GM12878 (cell line): ENCODE measurements at regions not wholly inside any gene's neighbourhood (a gene's known extent, or its start where the extent isn't known, plus 50 kb on each side); places are given as distances from the start of the nearest gene placed in this dataset.

Source experiments
- FOXK2 ChIP-seq: fragments of 450-650 bp; IDR thresholded peaks from 2 replicates; pipeline ENCODE4 v1.6.1; 2017; ENCODE audit warnings: mild to moderate bottlenecking, moderate library complexity
- HDAC6 ChIP-seq: fragments of 200-600 bp; sonication (generic); IDR thresholded peaks from one replicate; pipeline ENCODE4 v1.8.0; 2017; ENCODE audit warnings: antibody characterized with exemption; ENCODE audit not compliant: unreplicated experiment
- NFIC ChIP-seq: IDR thresholded peaks from 2 replicates; pipeline ENCODE4 v1.6.1; 2012; ENCODE audit warnings: low read depth, mild to moderate bottlenecking, inconsistent platforms, low read length, moderate library complexity
- POLR2A ChIP-seq: IDR thresholded peaks from 2 replicates; pipeline ENCODE4 v1.6.1; 2011; ENCODE audit warnings: low read depth, mild to moderate bottlenecking, low read length
- SIX5 ChIP-seq: IDR thresholded peaks from 2 replicates; pipeline ENCODE4 v1.6.1; 2011; ENCODE audit warnings: mild to moderate bottlenecking, low read depth, low read length, moderate library complexity; ENCODE audit not compliant: severe bottlenecking
- TCF12 ChIP-seq: IDR thresholded peaks from 2 replicates; pipeline ENCODE4 v1.6.1; 2011; ENCODE audit warnings: low read depth, mild to moderate bottlenecking, low read length
- ZNF274 ChIP-seq: IDR thresholded peaks from one replicate; pipeline ENCODE4 v1.8.0; 2011; ENCODE audit not compliant: insufficient read length, insufficient read depth
- TF ChIP-seq, protein P1 (sequence below): fragments of 450-650 bp; IDR thresholded peaks from 2 replicates; pipeline ENCODE4 v1.6.1; 2018; ENCODE audit warnings: mild to moderate bottlenecking, low read depth, moderate library complexity; ENCODE audit not compliant: partially characterized antibody
- TF ChIP-seq, protein P2 (sequence below): IDR thresholded peaks from 2 replicates; pipeline ENCODE4 v1.6.1; 2012; ENCODE audit warnings: low read depth, low read length, improper control_type of control experiment
- TF ChIP-seq, protein P3 (sequence below), 3 experiments: IDR thresholded peaks in 2 of 3; conservative IDR thresholded peaks in 1 of 3; 2 replicates each; pipeline ENCODE4 v1.5.1; 2011; ENCODE audit warnings: low read depth in 3 of 3, low read length in 3 of 3, mild to moderate bottlenecking in 3 of 3, control low read depth in 2 of 3, moderate library complexity in 2 of 3, inconsistent platforms in 1 of 3, mixed read lengths in 1 of 3; ENCODE audit not compliant: control insufficient read depth in 2 of 3, insufficient read depth in 1 of 3; ENCODE audit errors: extremely low read depth in 1 of 3
- TF ChIP-seq, protein P4 (sequence below): IDR thresholded peaks from 2 replicates; pipeline ENCODE4 v1.6.1; 2012; ENCODE audit warnings: low read depth, low read length, improper control_type of control experiment

DNA sequence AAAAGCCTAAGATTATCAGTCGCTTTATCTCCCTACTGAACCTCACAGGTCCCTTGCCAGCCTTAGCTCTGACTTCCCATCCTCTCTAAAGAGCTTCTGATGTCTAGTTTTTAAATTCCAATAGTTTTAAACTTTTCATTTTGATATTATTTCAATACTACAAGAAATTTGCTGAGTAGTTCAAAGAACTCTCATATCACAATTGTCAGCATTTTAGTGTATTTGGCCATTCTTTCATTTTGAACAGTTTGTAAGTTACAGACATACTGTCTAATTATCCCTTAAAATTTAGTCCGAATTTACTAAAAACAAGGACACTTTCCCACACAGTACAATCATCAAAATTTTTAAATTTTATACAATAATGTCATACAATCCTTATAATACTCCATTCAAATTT is 666.8 kb upstream of the SETBP1 start:
- TF ChIP-seq, protein P1, sequence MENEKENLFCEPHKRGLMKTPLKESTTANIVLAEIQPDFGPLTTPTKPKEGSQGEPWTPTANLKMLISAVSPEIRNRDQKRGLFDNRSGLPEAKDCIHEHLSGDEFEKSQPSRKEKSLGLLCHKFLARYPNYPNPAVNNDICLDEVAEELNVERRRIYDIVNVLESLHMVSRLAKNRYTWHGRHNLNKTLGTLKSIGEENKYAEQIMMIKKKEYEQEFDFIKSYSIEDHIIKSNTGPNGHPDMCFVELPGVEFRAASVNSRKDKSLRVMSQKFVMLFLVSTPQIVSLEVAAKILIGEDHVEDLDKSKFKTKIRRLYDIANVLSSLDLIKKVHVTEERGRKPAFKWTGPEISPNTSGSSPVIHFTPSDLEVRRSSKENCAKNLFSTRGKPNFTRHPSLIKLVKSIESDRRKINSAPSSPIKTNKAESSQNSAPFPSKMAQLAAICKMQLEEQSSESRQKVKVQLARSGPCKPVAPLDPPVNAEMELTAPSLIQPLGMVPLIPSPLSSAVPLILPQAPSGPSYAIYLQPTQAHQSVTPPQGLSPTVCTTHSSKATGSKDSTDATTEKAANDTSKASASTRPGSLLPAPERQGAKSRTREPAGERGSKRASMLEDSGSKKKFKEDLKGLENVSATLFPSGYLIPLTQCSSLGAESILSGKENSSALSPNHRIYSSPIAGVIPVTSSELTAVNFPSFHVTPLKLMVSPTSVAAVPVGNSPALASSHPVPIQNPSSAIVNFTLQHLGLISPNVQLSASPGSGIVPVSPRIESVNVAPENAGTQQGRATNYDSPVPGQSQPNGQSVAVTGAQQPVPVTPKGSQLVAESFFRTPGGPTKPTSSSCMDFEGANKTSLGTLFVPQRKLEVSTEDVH, result no peak
- TF ChIP-seq FOXK2, result no peak
- TF ChIP-seq HDAC6, result no peak
- TF ChIP-seq POLR2A, result no peak
- TF ChIP-seq, protein P2, sequence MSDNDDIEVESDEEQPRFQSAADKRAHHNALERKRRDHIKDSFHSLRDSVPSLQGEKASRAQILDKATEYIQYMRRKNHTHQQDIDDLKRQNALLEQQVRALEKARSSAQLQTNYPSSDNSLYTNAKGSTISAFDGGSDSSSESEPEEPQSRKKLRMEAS, result no peak
- TF ChIP-seq, protein P3, sequence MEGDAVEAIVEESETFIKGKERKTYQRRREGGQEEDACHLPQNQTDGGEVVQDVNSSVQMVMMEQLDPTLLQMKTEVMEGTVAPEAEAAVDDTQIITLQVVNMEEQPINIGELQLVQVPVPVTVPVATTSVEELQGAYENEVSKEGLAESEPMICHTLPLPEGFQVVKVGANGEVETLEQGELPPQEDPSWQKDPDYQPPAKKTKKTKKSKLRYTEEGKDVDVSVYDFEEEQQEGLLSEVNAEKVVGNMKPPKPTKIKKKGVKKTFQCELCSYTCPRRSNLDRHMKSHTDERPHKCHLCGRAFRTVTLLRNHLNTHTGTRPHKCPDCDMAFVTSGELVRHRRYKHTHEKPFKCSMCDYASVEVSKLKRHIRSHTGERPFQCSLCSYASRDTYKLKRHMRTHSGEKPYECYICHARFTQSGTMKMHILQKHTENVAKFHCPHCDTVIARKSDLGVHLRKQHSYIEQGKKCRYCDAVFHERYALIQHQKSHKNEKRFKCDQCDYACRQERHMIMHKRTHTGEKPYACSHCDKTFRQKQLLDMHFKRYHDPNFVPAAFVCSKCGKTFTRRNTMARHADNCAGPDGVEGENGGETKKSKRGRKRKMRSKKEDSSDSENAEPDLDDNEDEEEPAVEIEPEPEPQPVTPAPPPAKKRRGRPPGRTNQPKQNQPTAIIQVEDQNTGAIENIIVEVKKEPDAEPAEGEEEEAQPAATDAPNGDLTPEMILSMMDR (IDR thresholded peaks at IDR 0.05 in 2 of 3, conservative IDR thresholded peaks at IDR 0.05 in 1 of 3; ENCODE audit: control insufficient read depth in 2 of 3, extremely low read depth in 1 of 3, insufficient read depth in 1 of 3, low read depth in 3 of 3, low read length in 3 of 3), result no peak
- TF ChIP-seq, protein P4, sequence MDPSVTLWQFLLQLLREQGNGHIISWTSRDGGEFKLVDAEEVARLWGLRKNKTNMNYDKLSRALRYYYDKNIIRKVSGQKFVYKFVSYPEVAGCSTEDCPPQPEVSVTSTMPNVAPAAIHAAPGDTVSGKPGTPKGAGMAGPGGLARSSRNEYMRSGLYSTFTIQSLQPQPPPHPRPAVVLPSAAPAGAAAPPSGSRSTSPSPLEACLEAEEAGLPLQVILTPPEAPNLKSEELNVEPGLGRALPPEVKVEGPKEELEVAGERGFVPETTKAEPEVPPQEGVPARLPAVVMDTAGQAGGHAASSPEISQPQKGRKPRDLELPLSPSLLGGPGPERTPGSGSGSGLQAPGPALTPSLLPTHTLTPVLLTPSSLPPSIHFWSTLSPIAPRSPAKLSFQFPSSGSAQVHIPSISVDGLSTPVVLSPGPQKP, result no peak
- TF ChIP-seq TCF12, result no peak
- TF ChIP-seq NFIC, result no peak
- TF ChIP-seq ZNF274, result no peak
- TF ChIP-seq SIX5, result no peak
